GM23338 (cell line): ENCODE measurements at regions not wholly inside any gene's neighbourhood (a gene's known extent, or its start where the extent isn't known, plus 50 kb on each side); places are given as distances from the start of the nearest gene placed in this dataset.

ENCODE experiments used
- CREB1 ChIP-seq: fragments of 250-450 bp; sonication (Bioruptor Pico); IDR thresholded peaks from 2 replicates; pipeline ENCODE4 v1.5.0; 2020; ENCODE audit warnings: low read depth, mild to moderate bottlenecking, moderate library complexity
- EZH2 ChIP-seq: fragments of 200-600 bp; sonication (generic); IDR thresholded peaks from one replicate; pipeline ENCODE4 v1.8.0; 2017; ENCODE audit warnings: antibody characterized with exemption, mild to moderate bottlenecking, low read depth; ENCODE audit not compliant: unreplicated experiment
- JUNB ChIP-seq: IDR thresholded peaks from one replicate; pipeline ENCODE4 v1.6.1; 2016; ENCODE audit warnings: antibody characterized with exemption; ENCODE audit not compliant: unreplicated experiment
- POLR2AphosphoS5 ChIP-seq: IDR thresholded peaks from 2 replicates; pipeline ENCODE4 v1.6.1; 2016; ENCODE audit warnings: antibody characterized with exemption, low read depth
- ZNF114 ChIP-seq: fragments of 250-450 bp; sonication (Bioruptor Pico); IDR thresholded peaks from 2 replicates; pipeline ENCODE4 v1.5.0; 2020; ENCODE audit warnings: mild to moderate bottlenecking, moderate library complexity
- TF ChIP-seq, protein P1 (sequence below): IDR thresholded peaks from one replicate; pipeline ENCODE4 v1.6.1; 2018; ENCODE audit warnings: antibody characterized with exemption; ENCODE audit not compliant: unreplicated experiment
- TF ChIP-seq, protein P2 (sequence below), 2 experiments: fragments of 200-600 bp in 1 of 2; sonication (generic) in 1 of 2; conservative IDR thresholded peaks; 2 replicates each; pipeline versions ENCODE4 v1.5.1 to v1.6.1; 2016 to 2017; ENCODE audit warnings: antibody characterized with exemption in 2 of 2, low read depth in 2 of 2, mild to moderate bottlenecking in 2 of 2, moderate library complexity in 1 of 2
- TF ChIP-seq, protein P3 (sequence below): IDR thresholded peaks from 2 replicates; pipeline ENCODE4 v1.6.1; 2016; ENCODE audit warnings: antibody characterized with exemption

DNA sequence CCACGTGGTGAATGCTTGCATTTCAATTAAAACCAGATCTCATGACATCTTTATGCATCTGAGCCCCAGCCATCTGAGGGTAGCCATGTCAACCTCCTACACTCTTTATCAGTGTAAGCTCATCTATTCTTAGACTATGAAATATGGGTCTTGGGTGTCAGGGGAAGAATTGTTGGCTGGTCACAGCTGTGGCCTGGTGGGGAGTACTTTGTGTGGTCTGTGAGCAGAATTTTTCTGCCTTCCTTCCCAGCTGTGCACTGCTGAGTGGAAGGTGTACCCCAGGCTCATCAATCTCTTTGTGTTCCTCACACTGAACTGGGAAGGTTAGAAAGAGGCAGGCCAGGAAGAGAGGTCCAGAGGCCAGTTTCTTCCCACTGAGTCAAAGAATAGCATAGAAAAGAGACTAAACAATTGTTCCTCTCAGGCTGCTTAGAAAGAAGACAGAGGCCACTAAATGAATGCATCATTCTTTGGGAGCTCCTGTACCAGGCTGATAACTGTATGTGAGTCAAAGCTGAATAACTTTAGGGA, 202.7 kb upstream of the RGMB start:
- no peak for TF ChIP-seq EZH2
- TF ChIP-seq, protein P1, sequence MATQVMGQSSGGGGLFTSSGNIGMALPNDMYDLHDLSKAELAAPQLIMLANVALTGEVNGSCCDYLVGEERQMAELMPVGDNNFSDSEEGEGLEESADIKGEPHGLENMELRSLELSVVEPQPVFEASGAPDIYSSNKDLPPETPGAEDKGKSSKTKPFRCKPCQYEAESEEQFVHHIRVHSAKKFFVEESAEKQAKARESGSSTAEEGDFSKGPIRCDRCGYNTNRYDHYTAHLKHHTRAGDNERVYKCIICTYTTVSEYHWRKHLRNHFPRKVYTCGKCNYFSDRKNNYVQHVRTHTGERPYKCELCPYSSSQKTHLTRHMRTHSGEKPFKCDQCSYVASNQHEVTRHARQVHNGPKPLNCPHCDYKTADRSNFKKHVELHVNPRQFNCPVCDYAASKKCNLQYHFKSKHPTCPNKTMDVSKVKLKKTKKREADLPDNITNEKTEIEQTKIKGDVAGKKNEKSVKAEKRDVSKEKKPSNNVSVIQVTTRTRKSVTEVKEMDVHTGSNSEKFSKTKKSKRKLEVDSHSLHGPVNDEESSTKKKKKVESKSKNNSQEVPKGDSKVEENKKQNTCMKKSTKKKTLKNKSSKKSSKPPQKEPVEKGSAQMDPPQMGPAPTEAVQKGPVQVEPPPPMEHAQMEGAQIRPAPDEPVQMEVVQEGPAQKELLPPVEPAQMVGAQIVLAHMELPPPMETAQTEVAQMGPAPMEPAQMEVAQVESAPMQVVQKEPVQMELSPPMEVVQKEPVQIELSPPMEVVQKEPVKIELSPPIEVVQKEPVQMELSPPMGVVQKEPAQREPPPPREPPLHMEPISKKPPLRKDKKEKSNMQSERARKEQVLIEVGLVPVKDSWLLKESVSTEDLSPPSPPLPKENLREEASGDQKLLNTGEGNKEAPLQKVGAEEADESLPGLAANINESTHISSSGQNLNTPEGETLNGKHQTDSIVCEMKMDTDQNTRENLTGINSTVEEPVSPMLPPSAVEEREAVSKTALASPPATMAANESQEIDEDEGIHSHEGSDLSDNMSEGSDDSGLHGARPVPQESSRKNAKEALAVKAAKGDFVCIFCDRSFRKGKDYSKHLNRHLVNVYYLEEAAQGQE, result no peak
- TF ChIP-seq, protein P2, sequence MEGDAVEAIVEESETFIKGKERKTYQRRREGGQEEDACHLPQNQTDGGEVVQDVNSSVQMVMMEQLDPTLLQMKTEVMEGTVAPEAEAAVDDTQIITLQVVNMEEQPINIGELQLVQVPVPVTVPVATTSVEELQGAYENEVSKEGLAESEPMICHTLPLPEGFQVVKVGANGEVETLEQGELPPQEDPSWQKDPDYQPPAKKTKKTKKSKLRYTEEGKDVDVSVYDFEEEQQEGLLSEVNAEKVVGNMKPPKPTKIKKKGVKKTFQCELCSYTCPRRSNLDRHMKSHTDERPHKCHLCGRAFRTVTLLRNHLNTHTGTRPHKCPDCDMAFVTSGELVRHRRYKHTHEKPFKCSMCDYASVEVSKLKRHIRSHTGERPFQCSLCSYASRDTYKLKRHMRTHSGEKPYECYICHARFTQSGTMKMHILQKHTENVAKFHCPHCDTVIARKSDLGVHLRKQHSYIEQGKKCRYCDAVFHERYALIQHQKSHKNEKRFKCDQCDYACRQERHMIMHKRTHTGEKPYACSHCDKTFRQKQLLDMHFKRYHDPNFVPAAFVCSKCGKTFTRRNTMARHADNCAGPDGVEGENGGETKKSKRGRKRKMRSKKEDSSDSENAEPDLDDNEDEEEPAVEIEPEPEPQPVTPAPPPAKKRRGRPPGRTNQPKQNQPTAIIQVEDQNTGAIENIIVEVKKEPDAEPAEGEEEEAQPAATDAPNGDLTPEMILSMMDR (conservative IDR thresholded peaks at IDR 0.05; ENCODE audit: low read depth in 2 of 2), result no peak
- TF ChIP-seq POLR2AphosphoS5, result no peak
- TF ChIP-seq JUNB, result no peak
- TF ChIP-seq CREB1, result no peak
- TF ChIP-seq ZNF114, result no peak
- TF ChIP-seq, protein P3, sequence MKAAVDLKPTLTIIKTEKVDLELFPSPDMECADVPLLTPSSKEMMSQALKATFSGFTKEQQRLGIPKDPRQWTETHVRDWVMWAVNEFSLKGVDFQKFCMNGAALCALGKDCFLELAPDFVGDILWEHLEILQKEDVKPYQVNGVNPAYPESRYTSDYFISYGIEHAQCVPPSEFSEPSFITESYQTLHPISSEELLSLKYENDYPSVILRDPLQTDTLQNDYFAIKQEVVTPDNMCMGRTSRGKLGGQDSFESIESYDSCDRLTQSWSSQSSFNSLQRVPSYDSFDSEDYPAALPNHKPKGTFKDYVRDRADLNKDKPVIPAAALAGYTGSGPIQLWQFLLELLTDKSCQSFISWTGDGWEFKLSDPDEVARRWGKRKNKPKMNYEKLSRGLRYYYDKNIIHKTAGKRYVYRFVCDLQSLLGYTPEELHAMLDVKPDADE, result no peak
